Loucy (cell line): ENCODE measurements at regions not wholly inside any gene's neighbourhood (a gene's known extent, or its start where the extent isn't known, plus 50 kb on each side); places are given as distances from the start of the nearest gene placed in this dataset.

Source experiments
- EZH2phosphoT487 ChIP-seq: fragments of 200-600 bp; IDR thresholded peaks from 2 replicates; pipeline ENCODE4 v1.6.1; 2018; ENCODE audit warnings: antibody characterized with exemption, mild to moderate bottlenecking, moderate library complexity, borderline replicate concordance
- TF ChIP-seq, protein P1 (sequence below): fragments of 200-600 bp; sonication (generic); conservative IDR thresholded peaks from 2 replicates; pipeline ENCODE4 v1.5.1; 2014; ENCODE audit warnings: mild to moderate bottlenecking, antibody characterized with exemption, low read length

DNA sequence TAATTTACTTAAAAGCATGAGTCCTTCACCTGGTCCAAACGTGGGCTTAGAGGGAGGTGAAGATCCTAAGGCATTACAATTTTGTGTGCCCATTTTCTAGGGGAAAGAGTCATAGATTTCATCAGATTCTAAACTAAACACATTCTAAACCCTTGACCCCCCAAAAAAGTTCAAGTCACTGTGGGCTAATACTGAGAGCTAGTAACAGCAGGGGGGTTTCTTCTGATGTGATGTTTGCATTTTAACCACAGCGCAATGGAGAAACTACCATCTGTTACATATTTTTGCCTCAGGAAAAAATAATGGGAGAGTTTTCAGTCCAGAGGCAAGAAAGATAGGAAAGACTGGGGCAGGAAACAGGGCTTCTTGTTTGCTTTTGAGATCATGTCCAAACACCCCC, 110.8 kb upstream of the SLC1A3 start:
- TF ChIP-seq EZH2phosphoT487 = no peak
- TF ChIP-seq, protein P1, sequence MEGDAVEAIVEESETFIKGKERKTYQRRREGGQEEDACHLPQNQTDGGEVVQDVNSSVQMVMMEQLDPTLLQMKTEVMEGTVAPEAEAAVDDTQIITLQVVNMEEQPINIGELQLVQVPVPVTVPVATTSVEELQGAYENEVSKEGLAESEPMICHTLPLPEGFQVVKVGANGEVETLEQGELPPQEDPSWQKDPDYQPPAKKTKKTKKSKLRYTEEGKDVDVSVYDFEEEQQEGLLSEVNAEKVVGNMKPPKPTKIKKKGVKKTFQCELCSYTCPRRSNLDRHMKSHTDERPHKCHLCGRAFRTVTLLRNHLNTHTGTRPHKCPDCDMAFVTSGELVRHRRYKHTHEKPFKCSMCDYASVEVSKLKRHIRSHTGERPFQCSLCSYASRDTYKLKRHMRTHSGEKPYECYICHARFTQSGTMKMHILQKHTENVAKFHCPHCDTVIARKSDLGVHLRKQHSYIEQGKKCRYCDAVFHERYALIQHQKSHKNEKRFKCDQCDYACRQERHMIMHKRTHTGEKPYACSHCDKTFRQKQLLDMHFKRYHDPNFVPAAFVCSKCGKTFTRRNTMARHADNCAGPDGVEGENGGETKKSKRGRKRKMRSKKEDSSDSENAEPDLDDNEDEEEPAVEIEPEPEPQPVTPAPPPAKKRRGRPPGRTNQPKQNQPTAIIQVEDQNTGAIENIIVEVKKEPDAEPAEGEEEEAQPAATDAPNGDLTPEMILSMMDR = no peak
